Muscle of leg (tissue), 3 donors: ENCODE measurements at regions not wholly inside any gene's neighbourhood (a gene's known extent, or its start where the extent isn't known, plus 50 kb on each side); places are given as distances from the start of the nearest gene placed in this dataset.

Experiments
- DNase-seq: peaks from one replicate; pipeline ENCODE4 v3.0.0; 2013
- H3K27ac ChIP-seq: one replicate; pipeline ENCODE4 v1.5.1; 2013; ENCODE audit warnings: mild to moderate bottlenecking, low read length, control low read depth
- H3K27me3 ChIP-seq: one replicate; pipeline ENCODE4 v1.6.1; 2013; ENCODE audit warnings: low read length; ENCODE audit not compliant: control insufficient read depth, insufficient read depth
- H3K36me3 ChIP-seq: one replicate; pipeline ENCODE4 v1.6.1; 2013; ENCODE audit warnings: low read length; ENCODE audit not compliant: control insufficient read depth, insufficient read depth
- H3K4me1 ChIP-seq: one replicate; pipeline ENCODE4 v1.6.1; 2013; ENCODE audit warnings: low read length; ENCODE audit not compliant: control insufficient read depth, insufficient read depth
- H3K4me3 ChIP-seq: one replicate; pipeline ENCODE4 v1.5.1; 2013; ENCODE audit warnings: low read length, control low read depth
- H3K9me3 ChIP-seq: replicated peaks from 2 replicates; pipeline ENCODE4 v1.6.1; 2013; ENCODE audit warnings: low read depth, low read length; ENCODE audit not compliant: control insufficient read depth
- WGBS: methylation state at CpG from one replicate; pipeline ENCODE4 v1.1.5; 2013; ENCODE audit warnings: missing lambda C conversion rate; ENCODE audit not compliant: insufficient coverage; 5-methylcytosine and 5-hydroxymethylcytosine counted together

DNA sequence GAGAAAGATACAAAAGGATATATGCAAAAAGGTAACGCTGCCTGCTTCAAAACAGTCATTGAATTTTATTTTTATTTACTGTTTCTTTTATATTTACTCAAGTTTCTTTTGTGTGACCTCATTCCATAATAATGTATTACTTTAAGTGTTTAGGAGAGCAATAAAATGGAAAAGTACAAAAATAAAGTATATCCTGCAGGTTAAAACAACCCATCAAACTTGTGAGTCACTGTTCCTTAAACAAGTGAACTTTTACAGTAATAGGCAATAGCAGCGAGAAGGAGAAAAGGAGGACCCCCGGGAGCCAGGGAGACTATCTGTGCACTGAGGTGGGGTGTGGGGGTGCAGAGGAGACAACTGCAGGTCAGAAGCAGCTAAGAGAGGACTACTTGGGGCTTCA lies 124.5 kb downstream of the EN1 start:
- H3K27ac ChIP-seq: no peak overlapping the region
- H3K9me3 ChIP-seq: peaks cover 4% of the 10 kb centered on the region
- H3K36me3 ChIP-seq: no peaks in the 10 kb centered on the region
- no peaks in the 10 kb centered on the region for H3K4me1 ChIP-seq
- H3K27me3 ChIP-seq: no peaks in the 10 kb centered on the region
- H3K4me3 ChIP-seq: no peak overlapping the region
- no peak for DNase-seq
- 42% methylated on average over 2 of the region's 3 CpGs for WGBS

DNA sequence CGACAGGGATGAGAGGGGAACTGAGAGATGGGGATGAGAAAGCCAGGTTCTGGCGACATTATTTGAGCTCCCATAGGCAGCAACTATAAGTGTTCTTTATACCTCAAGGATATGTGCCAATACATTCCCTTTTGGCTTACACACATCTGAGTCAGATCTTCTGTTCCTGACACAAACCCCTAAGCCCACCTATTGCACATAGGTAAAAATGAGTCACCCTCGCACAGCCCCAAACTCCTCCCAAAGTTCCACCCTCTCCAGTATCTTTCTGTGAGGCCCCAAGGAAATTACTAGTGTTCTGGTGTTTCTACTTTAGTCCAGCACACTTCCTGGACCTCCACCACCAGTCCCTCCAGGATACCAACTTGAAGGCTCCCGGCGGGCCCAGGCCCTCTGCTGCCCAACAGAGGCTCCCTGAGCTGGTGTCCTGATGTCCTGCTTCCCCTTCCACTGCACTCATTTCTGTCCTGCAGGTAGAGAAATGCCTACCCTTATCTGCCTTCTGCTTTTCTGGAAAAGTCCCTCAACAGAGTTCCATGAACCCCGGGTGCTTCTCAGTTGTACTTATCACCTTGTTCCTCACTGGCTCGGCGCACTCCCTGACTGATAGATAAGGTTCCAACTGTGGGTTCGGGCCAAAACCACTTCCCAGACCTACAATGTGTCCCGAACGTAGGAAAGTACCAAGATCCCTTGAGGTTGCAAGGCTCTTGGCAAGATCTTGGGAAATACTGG lies 125.5 kb downstream of the EN1 start:
- Histone ChIP-seq H3K27ac (no peak overlapping the region), H3K27me3 (no peaks in the 10 kb centered on the region), H3K36me3 (no peaks in the 10 kb centered on the region), H3K4me3 (no peak overlapping the region), H3K9me3 (no peaks in the 10 kb centered on the region), H3K4me1 (no peaks in the 10 kb centered on the region)
- peak; percentile 19 for DNase-seq
- 68% methylated on average over 4 of the region's 11 CpGs for WGBS

DNA sequence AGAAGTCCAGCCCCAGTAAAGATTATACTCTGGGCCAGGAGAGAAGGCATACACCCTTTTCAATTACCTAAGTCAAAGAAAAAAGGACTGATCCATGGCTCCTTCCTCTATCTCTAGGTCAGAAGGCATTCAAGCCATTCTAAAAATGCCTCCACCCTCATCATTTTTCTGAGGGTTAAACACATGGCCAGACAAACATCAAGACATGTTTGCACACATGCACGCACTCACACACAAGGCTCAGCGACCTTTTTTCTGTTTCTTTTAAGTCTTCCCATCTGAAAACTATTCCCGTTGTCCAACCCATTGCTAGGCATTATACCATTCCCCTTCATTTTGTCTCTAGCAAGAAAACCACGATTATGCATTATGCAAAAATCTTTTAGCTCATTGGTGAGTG lies 126.6 kb downstream of the EN1 start:
- H3K36me3 ChIP-seq: no peaks in the 10 kb centered on the region
- no peak for DNase-seq
- H3K4me1 ChIP-seq: no peaks in the 10 kb centered on the region
- no CpG with 5 or more reads among the region's 4 CpGs for WGBS
- H3K9me3 ChIP-seq: no peaks in the 10 kb centered on the region
- H3K27ac ChIP-seq: no peak overlapping the region
- H3K4me3 ChIP-seq: no peak overlapping the region
- H3K27me3 ChIP-seq: no peaks in the 10 kb centered on the region

DNA sequence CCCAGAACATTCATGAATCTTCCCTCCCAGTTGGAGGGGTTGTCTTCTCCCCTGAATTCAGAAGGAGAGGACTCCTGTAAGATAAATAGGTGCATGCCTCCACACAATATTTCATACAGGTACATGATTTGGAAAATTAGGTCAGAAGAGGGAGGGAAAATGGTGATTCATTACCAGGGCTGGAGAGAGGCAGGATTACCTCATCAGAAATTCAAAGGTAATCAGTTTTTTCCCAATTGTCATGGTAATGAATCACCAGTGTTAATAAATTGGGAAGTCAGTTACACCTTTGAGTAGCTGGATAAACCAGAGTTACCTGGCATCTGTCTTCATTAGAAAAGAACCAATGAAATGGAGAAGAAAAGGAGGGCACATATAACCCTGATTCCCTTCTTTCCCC lies 128.5 kb downstream of the EN1 start:
- no peak for DNase-seq
- Histone ChIP-seq H3K36me3 (no peaks in the 10 kb centered on the region), H3K4me3 (no peak overlapping the region), H3K9me3 (no peaks in the 10 kb centered on the region), H3K4me1 (no peaks in the 10 kb centered on the region), H3K27me3 (no peaks in the 10 kb centered on the region), H3K27ac (no peak overlapping the region)

DNA sequence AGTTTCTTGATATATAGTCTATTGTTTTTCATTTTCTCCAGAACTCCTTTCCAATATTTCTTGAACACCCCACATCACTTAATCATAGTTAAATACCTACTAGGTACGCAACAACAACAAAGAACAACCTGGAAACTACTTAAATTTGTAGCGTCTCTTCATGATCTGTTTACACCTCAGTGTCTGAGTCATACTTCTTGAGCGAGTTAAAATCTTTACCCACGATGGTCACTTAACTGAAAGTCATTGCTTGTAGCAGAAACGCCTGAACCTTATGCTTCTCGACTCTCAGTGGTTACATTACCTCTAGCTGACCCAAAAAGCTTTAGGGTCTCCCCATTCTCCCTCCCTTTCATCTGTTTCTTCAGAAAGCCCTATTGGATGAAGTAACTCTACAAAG lies 131.3 kb downstream of the EN1 start:
- no peak for DNase-seq
- Histone ChIP-seq H3K4me1 (no peaks in the 10 kb centered on the region), H3K27ac (no peak overlapping the region), H3K9me3 (no peaks in the 10 kb centered on the region), H3K4me3 (no peak overlapping the region), H3K27me3 (no peaks in the 10 kb centered on the region), H3K36me3 (no peaks in the 10 kb centered on the region)
- WGBS: 90% methylated on average over 6 of the region's 6 CpGs

DNA sequence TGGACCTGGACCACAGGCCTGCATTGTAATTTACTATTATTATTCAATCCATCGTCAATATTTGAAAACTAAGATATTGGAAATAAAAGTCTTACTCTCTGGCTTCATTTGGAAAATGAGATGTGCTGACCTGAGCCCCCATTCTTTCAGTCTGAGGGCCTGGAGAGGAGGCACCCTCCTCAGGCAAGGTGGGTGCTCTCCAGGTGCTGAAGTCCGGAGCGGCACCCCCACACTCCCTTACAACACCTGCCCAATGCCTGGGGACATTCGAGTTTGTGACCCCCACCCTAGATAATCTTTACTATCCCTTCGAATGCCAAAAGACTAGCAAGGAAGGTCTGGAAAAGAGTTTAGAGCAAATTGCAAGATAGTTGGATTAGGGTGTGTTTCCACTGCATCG lies 133.3 kb downstream of the EN1 start:
- no CpG with 5 or more reads among the region's 6 CpGs for WGBS
- no peak overlapping the region for H3K4me3 ChIP-seq
- H3K27ac ChIP-seq: no peak overlapping the region
- no peaks in the 10 kb centered on the region for H3K9me3 ChIP-seq
- no peaks in the 10 kb centered on the region for H3K27me3 ChIP-seq
- no peak for DNase-seq
- H3K36me3 ChIP-seq: no peaks in the 10 kb centered on the region
- no peaks in the 10 kb centered on the region for H3K4me1 ChIP-seq

DNA sequence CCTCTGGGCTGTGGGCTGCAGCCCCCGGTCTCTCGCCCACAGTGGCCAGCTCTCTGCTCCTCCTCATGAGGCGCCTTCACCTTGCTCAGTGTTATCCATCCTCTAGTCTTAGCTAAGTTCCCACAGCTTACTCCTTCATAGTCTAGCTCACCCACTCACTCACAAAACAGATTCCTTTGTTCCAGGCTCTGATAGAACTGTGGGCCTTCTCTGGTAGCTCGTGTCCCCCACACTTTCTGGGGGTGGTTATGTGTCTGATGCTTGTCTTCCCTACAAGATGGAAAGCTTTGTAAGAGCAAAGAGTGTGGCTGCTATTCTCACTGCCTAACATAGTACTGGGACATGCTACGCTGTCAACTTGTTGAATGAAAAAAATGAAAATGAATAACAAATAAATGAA lies 135.8 kb downstream of the EN1 start:
- Histone ChIP-seq H3K4me1 (no peaks in the 10 kb centered on the region), H3K27me3 (peaks cover 3% of the 10 kb centered on the region), H3K9me3 (no peaks in the 10 kb centered on the region), H3K4me3 (no peak overlapping the region), H3K27ac (no peak overlapping the region), H3K36me3 (no peaks in the 10 kb centered on the region)
- WGBS: 85% methylated on average over 4 of the region's 5 CpGs
- no peak for DNase-seq

DNA sequence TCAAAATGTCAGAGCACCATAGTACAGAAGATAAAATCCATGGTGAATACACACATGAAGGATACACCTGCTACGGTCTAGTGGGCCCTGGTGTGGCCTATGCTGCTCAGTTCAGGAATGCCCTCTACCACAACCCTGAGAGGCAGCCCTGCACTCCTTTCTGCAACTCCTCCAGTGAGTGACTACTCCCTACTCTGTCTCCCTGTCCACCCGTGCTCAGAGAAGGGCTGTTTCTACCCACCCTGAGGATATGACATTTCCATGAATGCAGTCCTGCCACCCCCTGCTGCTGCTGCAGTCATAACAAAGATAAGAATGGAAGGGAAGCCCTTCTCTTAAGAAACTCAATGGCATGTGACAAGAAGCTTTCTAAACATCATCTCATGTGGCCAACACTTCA lies 137.0 kb downstream of the EN1 start:
- peaks cover 3% of the 10 kb centered on the region for H3K27me3 ChIP-seq
- WGBS: no CpG with 5 or more reads among the region's 2 CpGs
- no peak for DNase-seq
- H3K4me1 ChIP-seq: no peaks in the 10 kb centered on the region
- H3K4me3 ChIP-seq: no peak overlapping the region
- H3K36me3 ChIP-seq: no peaks in the 10 kb centered on the region
- H3K9me3 ChIP-seq: no peaks in the 10 kb centered on the region
- no peak overlapping the region for H3K27ac ChIP-seq

DNA sequence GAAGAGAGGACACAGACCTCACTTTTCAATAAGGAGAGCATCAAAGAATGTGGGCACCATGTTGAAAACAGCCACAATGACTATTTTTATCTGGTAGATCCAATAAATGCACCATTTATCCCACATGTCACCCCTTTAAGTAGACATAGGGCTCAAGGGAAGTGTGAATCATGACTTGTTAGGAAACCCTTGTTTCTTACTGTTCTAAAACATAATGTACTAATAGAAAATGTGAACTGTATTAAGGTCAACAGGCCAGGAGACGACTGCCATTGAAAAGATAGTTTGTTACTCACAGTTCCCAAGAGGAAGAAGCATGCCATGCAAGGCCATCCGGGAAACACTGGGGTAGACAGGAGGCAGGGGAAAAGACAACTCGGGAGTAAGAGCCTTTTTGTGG lies 137.7 kb downstream of the EN1 start:
- Histone ChIP-seq H3K4me3 (no peak overlapping the region), H3K36me3 (no peaks in the 10 kb centered on the region), H3K27ac (no peak overlapping the region), H3K9me3 (no peaks in the 10 kb centered on the region), H3K4me1 (no peaks in the 10 kb centered on the region), H3K27me3 (peaks cover 3% of the 10 kb centered on the region)
- no peak for DNase-seq
- 78% methylated on average over 3 of the region's 3 CpGs for WGBS

DNA sequence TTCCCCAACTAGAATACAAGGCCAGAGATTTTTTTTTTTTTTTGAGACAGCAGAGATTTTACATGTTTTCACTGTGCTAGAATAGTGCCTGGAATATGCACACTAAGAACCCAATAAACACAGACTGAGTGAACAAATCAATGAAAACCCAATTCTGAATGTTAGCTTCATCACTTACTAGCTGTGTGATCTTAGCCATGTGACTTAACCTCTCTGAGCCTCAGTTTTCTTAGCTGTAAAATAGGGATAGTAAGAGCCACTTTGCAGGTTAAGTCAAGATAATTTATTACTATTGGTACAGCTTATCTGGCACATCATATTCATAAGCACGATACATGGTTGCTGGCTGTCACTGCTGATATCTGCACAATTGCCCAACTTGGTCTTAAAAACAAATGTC lies 140.6 kb downstream of the EN1 start:
- H3K36me3 ChIP-seq: no peaks in the 10 kb centered on the region

DNA sequence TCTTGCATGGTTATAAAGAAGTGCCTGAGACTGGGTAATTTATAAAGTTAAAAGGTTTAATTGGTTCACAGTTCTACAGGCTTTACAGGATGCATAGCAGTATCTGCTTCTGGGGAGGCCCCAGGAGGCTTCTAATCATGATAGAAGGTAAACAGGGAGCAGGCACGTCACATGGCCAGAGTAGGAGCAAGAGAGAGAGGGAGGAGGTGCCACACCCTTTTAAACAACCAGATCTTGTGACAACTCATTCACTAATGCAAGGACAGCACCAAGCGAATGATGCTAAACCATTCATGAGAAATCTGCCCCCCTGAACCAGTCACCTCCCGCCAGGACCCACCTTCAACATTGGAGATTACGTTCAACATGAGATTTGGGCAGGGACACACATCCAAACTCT lies 141.1 kb downstream of the EN1 start:
- no peaks in the 10 kb centered on the region for H3K4me1 ChIP-seq
- H3K27ac ChIP-seq: no peak overlapping the region
- H3K36me3 ChIP-seq: no peaks in the 10 kb centered on the region
- no peak for DNase-seq
- 92% methylated on average over 3 of the region's 4 CpGs for WGBS
- H3K9me3 ChIP-seq: no peaks in the 10 kb centered on the region
- H3K27me3 ChIP-seq: peaks cover 3% of the 10 kb centered on the region
- H3K4me3 ChIP-seq: no peak overlapping the region

More for the DNA sequence above, 140.6 kb downstream of the EN1 start:
- H3K27me3 ChIP-seq: peaks cover 3% of the 10 kb centered on the region
- WGBS: no CpG with 5 or more reads among the region's 1 CpG
- DNase-seq: no peak
- no peaks in the 10 kb centered on the region for H3K9me3 ChIP-seq
- no peak overlapping the region for H3K27ac ChIP-seq
- no peak overlapping the region for H3K4me3 ChIP-seq
- H3K4me1 ChIP-seq: no peaks in the 10 kb centered on the region
